ENCODE measurements at regions not wholly inside any gene's neighbourhood (a gene's known extent, or its start where the extent isn't known, plus 50 kb on each side); places are given as distances from the start of the nearest gene placed in this dataset.

- TF ChIP-seq CTCF (IDR thresholded peaks at IDR 0.05) (no peak), POLR2A (IDR thresholded peaks at IDR 0.05) (no peak)
Observed at GRCh38 chr1:69400128-69400527, 167.6 kb upstream of the LRRC7 start.
